IMR-90 (cell line): ENCODE measurements at regions not wholly inside any gene's neighbourhood (a gene's known extent, or its start where the extent isn't known, plus 50 kb on each side); places are given as distances from the start of the nearest gene placed in this dataset.

Experiments
- FOS ChIP-seq: fragments of 150-350 bp; IDR thresholded peaks from 2 replicates; pipeline ENCODE4 v1.6.1; 2016; ENCODE audit warnings: low read depth, low read length
- MXI1 ChIP-seq: IDR thresholded peaks from 2 replicates; pipeline ENCODE4 v1.6.1; 2012; ENCODE audit warnings: low read depth, mild to moderate bottlenecking, low read length, moderate library complexity, borderline replicate concordance
- POLR2A ChIP-seq: IDR thresholded peaks from 2 replicates; pipeline ENCODE4 v1.6.1; 2012; ENCODE audit warnings: mild to moderate bottlenecking, low read depth, low read length
- RAD21 ChIP-seq: IDR thresholded peaks from 2 replicates; pipeline ENCODE4 v1.6.1; 2012; ENCODE audit warnings: low read length, improper control_type of control experiment
- RFX5 ChIP-seq: IDR thresholded peaks from 2 replicates; pipeline ENCODE4 v1.8.0; 2012; ENCODE audit warnings: low read depth, mild to moderate bottlenecking, low read length, moderate library complexity
- SMC3 ChIP-seq: fragments of 150-350 bp; IDR thresholded peaks from 2 replicates; pipeline ENCODE4 v1.6.1; 2016; ENCODE audit warnings: low read depth, mild to moderate bottlenecking, antibody characterized with exemption, low read length, moderate library complexity
- TF ChIP-seq, protein P1 (sequence below): conservative IDR thresholded peaks from 2 replicates; pipeline ENCODE4 v1.5.1; 2012; ENCODE audit warnings: mild to moderate bottlenecking, low read depth, low read length, improper control_type of control experiment

DNA sequence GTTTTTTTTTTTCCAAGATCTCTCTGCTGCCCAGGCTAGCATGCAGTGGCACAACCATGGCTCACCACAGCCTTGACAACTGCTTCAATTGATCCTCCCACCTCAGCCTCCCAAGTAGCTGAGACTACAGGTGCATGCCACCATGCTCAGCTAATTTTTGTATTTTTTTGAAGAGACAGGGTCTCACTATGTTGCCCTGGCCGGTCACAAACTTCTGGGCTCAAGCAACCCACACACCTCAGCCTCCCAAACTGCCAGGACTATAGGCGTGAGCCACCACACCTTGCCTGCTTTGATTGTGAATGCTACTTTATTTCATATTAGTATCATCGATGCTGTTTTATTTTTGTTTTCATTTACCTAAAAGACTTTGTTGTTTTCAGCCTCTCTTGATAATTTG is 81.5 kb upstream of the GNAZ start:
- no peak for TF ChIP-seq POLR2A
- TF ChIP-seq SMC3, result no peak
- TF ChIP-seq, protein P1, sequence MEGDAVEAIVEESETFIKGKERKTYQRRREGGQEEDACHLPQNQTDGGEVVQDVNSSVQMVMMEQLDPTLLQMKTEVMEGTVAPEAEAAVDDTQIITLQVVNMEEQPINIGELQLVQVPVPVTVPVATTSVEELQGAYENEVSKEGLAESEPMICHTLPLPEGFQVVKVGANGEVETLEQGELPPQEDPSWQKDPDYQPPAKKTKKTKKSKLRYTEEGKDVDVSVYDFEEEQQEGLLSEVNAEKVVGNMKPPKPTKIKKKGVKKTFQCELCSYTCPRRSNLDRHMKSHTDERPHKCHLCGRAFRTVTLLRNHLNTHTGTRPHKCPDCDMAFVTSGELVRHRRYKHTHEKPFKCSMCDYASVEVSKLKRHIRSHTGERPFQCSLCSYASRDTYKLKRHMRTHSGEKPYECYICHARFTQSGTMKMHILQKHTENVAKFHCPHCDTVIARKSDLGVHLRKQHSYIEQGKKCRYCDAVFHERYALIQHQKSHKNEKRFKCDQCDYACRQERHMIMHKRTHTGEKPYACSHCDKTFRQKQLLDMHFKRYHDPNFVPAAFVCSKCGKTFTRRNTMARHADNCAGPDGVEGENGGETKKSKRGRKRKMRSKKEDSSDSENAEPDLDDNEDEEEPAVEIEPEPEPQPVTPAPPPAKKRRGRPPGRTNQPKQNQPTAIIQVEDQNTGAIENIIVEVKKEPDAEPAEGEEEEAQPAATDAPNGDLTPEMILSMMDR, result no peak
- no peak for TF ChIP-seq RFX5
- no peak for TF ChIP-seq RAD21
- no peak for TF ChIP-seq MXI1
- TF ChIP-seq FOS, result no peak
